ENCODE measurements at regions not wholly inside any gene's neighbourhood (a gene's known extent, or its start where the extent isn't known, plus 50 kb on each side); places are given as distances from the start of the nearest gene placed in this dataset.

- no peak overlapping the region for H3K27ac Mint-ChIP-seq
- H3K4me1 Mint-ChIP-seq = no peaks in the 10 kb centered on the region
- ATAC-seq = no peak
- no peak overlapping the region for H3K4me3 Mint-ChIP-seq
- H3K27me3 Mint-ChIP-seq = no peaks in the 10 kb centered on the region
- no peaks in the 10 kb centered on the region for H3K36me3 Mint-ChIP-seq
- no peaks in the 10 kb centered on the region for H3K9me3 Mint-ChIP-seq
Observed at GRCh38 chr11:23227078-23227445, 366.8 kb upstream of the CCDC179 start.

- Mint-ChIP-seq H3K4me1 (no peaks in the 10 kb centered on the region), H3K4me3 (no peak overlapping the region), H3K27me3 (no peaks in the 10 kb centered on the region), H3K27ac (no peak overlapping the region), H3K36me3 (no peaks in the 10 kb centered on the region), H3K9me3 (no peaks in the 10 kb centered on the region)
- ATAC-seq = no peak
Observed at GRCh38 chr11:23232652-23233051, 372.4 kb upstream of the CCDC179 start.

GRCh38 chr11:23233075-23233474 lies 372.8 kb upstream of the CCDC179 start:
- Mint-ChIP-seq H3K9me3 (no peaks in the 10 kb centered on the region), H3K27me3 (no peaks in the 10 kb centered on the region), H3K4me1 (no peaks in the 10 kb centered on the region), H3K36me3 (no peaks in the 10 kb centered on the region), H3K27ac (no peak overlapping the region), H3K4me3 (no peak overlapping the region)
- no peak for ATAC-seq

- no peaks in the 10 kb centered on the region for H3K9me3 Mint-ChIP-seq
- no peaks in the 10 kb centered on the region for H3K27me3 Mint-ChIP-seq
- no peak overlapping the region for H3K27ac Mint-ChIP-seq
- H3K36me3 Mint-ChIP-seq = no peaks in the 10 kb centered on the region
- ATAC-seq = no peak
- H3K4me3 Mint-ChIP-seq = no peak overlapping the region
- no peaks in the 10 kb centered on the region for H3K4me1 Mint-ChIP-seq
Observed at GRCh38 chr11:23236826-23237555, 376.7 kb upstream of the CCDC179 start.

- Mint-ChIP-seq H3K27ac (no peak overlapping the region), H3K9me3 (peaks cover 3% of the 10 kb centered on the region), H3K4me1 (no peaks in the 10 kb centered on the region), H3K4me3 (no peak overlapping the region), H3K27me3 (no peaks in the 10 kb centered on the region), H3K36me3 (no peaks in the 10 kb centered on the region)
- no peak for ATAC-seq
Observed at GRCh38 chr11:23252426-23252825, 392.2 kb upstream of the CCDC179 start.

- H3K4me3 Mint-ChIP-seq = no peak overlapping the region
- H3K27me3 Mint-ChIP-seq = no peaks in the 10 kb centered on the region
- ATAC-seq = no peak
- peaks cover 3% of the 10 kb centered on the region for H3K9me3 Mint-ChIP-seq
- H3K4me1 Mint-ChIP-seq = no peaks in the 10 kb centered on the region
- H3K36me3 Mint-ChIP-seq = no peaks in the 10 kb centered on the region
- H3K27ac Mint-ChIP-seq = no peak overlapping the region
Observed at GRCh38 chr11:23257088-23257487, 396.8 kb upstream of the CCDC179 start.

GRCh38 chr11:23257556-23257955 lies 397.3 kb upstream of the CCDC179 start:
- Mint-ChIP-seq H3K4me1 (no peaks in the 10 kb centered on the region), H3K27me3 (no peaks in the 10 kb centered on the region), H3K4me3 (no peak overlapping the region), H3K36me3 (no peaks in the 10 kb centered on the region), H3K27ac (no peak overlapping the region), H3K9me3 (peaks cover 3% of the 10 kb centered on the region)
- no peak for ATAC-seq

- Mint-ChIP-seq H3K27me3 (no peaks in the 10 kb centered on the region), H3K36me3 (no peaks in the 10 kb centered on the region), H3K27ac (no peak overlapping the region), H3K4me1 (no peaks in the 10 kb centered on the region), H3K4me3 (no peak overlapping the region), H3K9me3 (peaks cover 2% of the 10 kb centered on the region)
- ATAC-seq = no peak
Observed at GRCh38 chr11:23263466-23263865, 403.2 kb upstream of the CCDC179 start.

- Mint-ChIP-seq H3K27me3 (no peaks in the 10 kb centered on the region), H3K9me3 (peaks cover 3% of the 10 kb centered on the region), H3K4me1 (no peaks in the 10 kb centered on the region), H3K36me3 (no peaks in the 10 kb centered on the region), H3K27ac (no peak overlapping the region), H3K4me3 (no peak overlapping the region)
- ATAC-seq = no peak
Observed at GRCh38 chr11:23272095-23272494, 411.8 kb upstream of the CCDC179 start.

GRCh38 chr11:23278121-23278520 lies 417.8 kb upstream of the CCDC179 start:
- no peaks in the 10 kb centered on the region for H3K4me1 Mint-ChIP-seq
- no peak overlapping the region for H3K27ac Mint-ChIP-seq
- no peak for ATAC-seq
- no peaks in the 10 kb centered on the region for H3K36me3 Mint-ChIP-seq
- H3K9me3 Mint-ChIP-seq = peaks cover 3% of the 10 kb centered on the region
- no peak overlapping the region for H3K4me3 Mint-ChIP-seq
- no peaks in the 10 kb centered on the region for H3K27me3 Mint-ChIP-seq

GRCh38 chr11:23280088-23280487 lies 419.8 kb upstream of the CCDC179 start:
- no peaks in the 10 kb centered on the region for H3K4me1 Mint-ChIP-seq
- H3K36me3 Mint-ChIP-seq = no peaks in the 10 kb centered on the region
- peaks cover 2% of the 10 kb centered on the region for H3K9me3 Mint-ChIP-seq
- H3K27me3 Mint-ChIP-seq = no peaks in the 10 kb centered on the region
- H3K4me3 Mint-ChIP-seq = no peak overlapping the region
- H3K27ac Mint-ChIP-seq = no peak overlapping the region
- ATAC-seq = no peak

- no peak overlapping the region for H3K27ac Mint-ChIP-seq
Observed at GRCh38 chr11:23283666-23284065, 423.4 kb upstream of the CCDC179 start.

GRCh38 chr11:23284631-23285030 lies 424.4 kb upstream of the CCDC179 start:
- ATAC-seq = no peak
- no peaks in the 10 kb centered on the region for H3K9me3 Mint-ChIP-seq
- H3K27me3 Mint-ChIP-seq = no peaks in the 10 kb centered on the region
- no peak overlapping the region for H3K4me3 Mint-ChIP-seq
- no peaks in the 10 kb centered on the region for H3K4me1 Mint-ChIP-seq
- H3K36me3 Mint-ChIP-seq = no peaks in the 10 kb centered on the region
- H3K27ac Mint-ChIP-seq = no peak overlapping the region

More at GRCh38 chr11:23283666-23284065, 423.4 kb upstream of the CCDC179 start:
- no peaks in the 10 kb centered on the region for H3K4me1 Mint-ChIP-seq
- ATAC-seq = no peak
- no peaks in the 10 kb centered on the region for H3K9me3 Mint-ChIP-seq
- H3K4me3 Mint-ChIP-seq = no peak overlapping the region
- no peaks in the 10 kb centered on the region for H3K36me3 Mint-ChIP-seq
- H3K27me3 Mint-ChIP-seq = no peaks in the 10 kb centered on the region

- Mint-ChIP-seq H3K27me3 (no peaks in the 10 kb centered on the region), H3K27ac (no peak overlapping the region), H3K4me1 (no peaks in the 10 kb centered on the region), H3K4me3 (no peak overlapping the region), H3K36me3 (no peaks in the 10 kb centered on the region), H3K9me3 (no peaks in the 10 kb centered on the region)
- ATAC-seq = no peak
Observed at GRCh38 chr11:23288003-23288783, 427.9 kb upstream of the CCDC179 start.

GRCh38 chr11:23295241-23295640 lies 435.0 kb upstream of the CCDC179 start:
- H3K4me3 Mint-ChIP-seq = no peak overlapping the region
- peaks cover 3% of the 10 kb centered on the region for H3K9me3 Mint-ChIP-seq
- no peaks in the 10 kb centered on the region for H3K4me1 Mint-ChIP-seq
- no peaks in the 10 kb centered on the region for H3K27me3 Mint-ChIP-seq
- no peak overlapping the region for H3K27ac Mint-ChIP-seq
- ATAC-seq = no peak
- no peaks in the 10 kb centered on the region for H3K36me3 Mint-ChIP-seq

- ATAC-seq = no peak
- no peak overlapping the region for H3K4me3 Mint-ChIP-seq
- H3K36me3 Mint-ChIP-seq = no peaks in the 10 kb centered on the region
- H3K4me1 Mint-ChIP-seq = no peaks in the 10 kb centered on the region
- peaks cover 7% of the 10 kb centered on the region for H3K9me3 Mint-ChIP-seq
- H3K27me3 Mint-ChIP-seq = no peaks in the 10 kb centered on the region
- H3K27ac Mint-ChIP-seq = no peak overlapping the region
Observed at GRCh38 chr11:23308041-23308440, 447.8 kb upstream of the CCDC179 start.
